ENCODE measurements at regions not wholly inside any gene's neighbourhood (a gene's known extent, or its start where the extent isn't known, plus 50 kb on each side); places are given as distances from the start of the nearest gene placed in this dataset.

GRCh38 chr2:19569300-19569791, 210.9 kb upstream of the OSR1 start:
- Histone ChIP-seq H3K27me3 (ENCODE audit: control insufficient read depth, insufficient read depth, low read length) (no peaks in the 10 kb centered on the region), H3K27ac (ENCODE audit: low read depth, low read length) (no peak overlapping the region), H3K4me3 (ENCODE audit: low read depth, low read length) (no peak overlapping the region), H3K9me3 (ENCODE audit: control insufficient read depth, insufficient read depth, low read length) (no peaks in the 10 kb centered on the region; the same call in 1 of the 2 replicates)
- ChIA-PET POLR2A (interaction anchor here (0.6 to 1.1 kb wide), 4 partner anchors 8 to 169 kb away, joined by 3 to 4 read pairs (median 3); no protein-coding TSS in a partner anchor), CTCF (no interaction called here)
- DNase-seq (ENCODE audit: low read depth, low spot score) = no peak
- TF ChIP-seq CTCF (IDR thresholded peaks at IDR 0.05; ENCODE audit: low read depth, low read length) = no peak

- ChIA-PET POLR2A (interaction anchor here (1.0 to 1.1 kb wide), 2 partner anchors 9 to 44 kb away, joined by 3 read pairs; no protein-coding TSS in a partner anchor), CTCF (no interaction called here)
- no peaks in the 10 kb centered on the region; the same call in 1 of the 2 replicates for H3K9me3 ChIP-seq (ENCODE audit: control insufficient read depth, insufficient read depth, low read length)
- H3K4me3 ChIP-seq (ENCODE audit: low read depth, low read length) = no peak overlapping the region
- H3K27me3 ChIP-seq (ENCODE audit: control insufficient read depth, insufficient read depth, low read length) = no peaks in the 10 kb centered on the region
- DNase-seq (ENCODE audit: low read depth, low spot score) = no peak
- no peak for TF ChIP-seq CTCF (IDR thresholded peaks at IDR 0.05; ENCODE audit: low read depth, low read length)
- no peak overlapping the region for H3K27ac ChIP-seq (ENCODE audit: low read depth, low read length)
Measured at GRCh38 chr2:19568809-19569208, 210.4 kb upstream of the OSR1 start.

GRCh38 chr2:19560785-19561184, 202.4 kb upstream of the OSR1 start:
- ChIA-PET CTCF (no interaction called here), POLR2A (no interaction called here)
- DNase-seq (ENCODE audit: low read depth, low spot score) = no peak
- Histone ChIP-seq H3K4me3 (ENCODE audit: low read depth, low read length) (no peak overlapping the region), H3K9me3 (ENCODE audit: control insufficient read depth, insufficient read depth, low read length) (no peaks in the 10 kb centered on the region), H3K27me3 (ENCODE audit: control insufficient read depth, insufficient read depth, low read length) (no peaks in the 10 kb centered on the region), H3K27ac (ENCODE audit: low read depth, low read length) (no peak overlapping the region)
- no peak for TF ChIP-seq CTCF (IDR thresholded peaks at IDR 0.05; ENCODE audit: low read depth, low read length)

- POLR2A ChIA-PET = no interaction called here
- DNase-seq (ENCODE audit: low read depth, low spot score) = no peak
- CTCF ChIA-PET = no interaction called here
- TF ChIP-seq CTCF (IDR thresholded peaks at IDR 0.05; ENCODE audit: low read depth, low read length) = no peak
- peaks cover under 1% of the 10 kb centered on the region for H3K27me3 ChIP-seq (ENCODE audit: control insufficient read depth, insufficient read depth, low read length)
- H3K27ac ChIP-seq (ENCODE audit: low read depth, low read length) = no peak overlapping the region
- no peaks in the 10 kb centered on the region for H3K9me3 ChIP-seq (ENCODE audit: control insufficient read depth, insufficient read depth, low read length)
- no peak overlapping the region for H3K4me3 ChIP-seq (ENCODE audit: low read depth, low read length)
Measured at GRCh38 chr2:19559596-19560240, 201.3 kb upstream of the OSR1 start.

GRCh38 chr2:19556648-19557047, 198.2 kb upstream of the OSR1 start:
- DNase-seq (ENCODE audit: low read depth, low spot score) = no peak
- Histone ChIP-seq H3K9me3 (ENCODE audit: control insufficient read depth, insufficient read depth, low read length) (no peaks in the 10 kb centered on the region), H3K27me3 (ENCODE audit: control insufficient read depth, insufficient read depth, low read length) (peaks cover 6% of the 10 kb centered on the region), H3K27ac (ENCODE audit: low read depth, low read length) (no peak overlapping the region), H3K4me3 (ENCODE audit: low read depth, low read length) (no peak overlapping the region)
- ChIA-PET POLR2A (no interaction called here), CTCF (no interaction called here)
- no peak for TF ChIP-seq CTCF (IDR thresholded peaks at IDR 0.05; ENCODE audit: low read depth, low read length)
